DOHH2 (cell line): ENCODE measurements at regions not wholly inside any gene's neighbourhood (a gene's known extent, or its start where the extent isn't known, plus 50 kb on each side); places are given as distances from the start of the nearest gene placed in this dataset.

Source experiments
- H3F3A ChIP-seq: fragments of 200-600 bp; sonication (generic), shearing (Covaris generic); 2 replicates; pipeline ENCODE4 v1.6.0; 2016; ENCODE audit warnings: antibody characterized with exemption, mild to moderate bottlenecking; ENCODE audit not compliant: control insufficient read depth, insufficient read depth
- H3K27ac ChIP-seq: fragments of 200-600 bp; sonication (generic); 2 replicates; pipeline ENCODE4 v1.5.1; 2014; ENCODE audit warnings: low read depth, mild to moderate bottlenecking, low read length, moderate library complexity
- H3K27me3 ChIP-seq: fragments of 200-600 bp; sonication (generic); 2 replicates; pipeline ENCODE4 v1.6.1; 2014; ENCODE audit warnings: mild to moderate bottlenecking, low read length, mixed read lengths; ENCODE audit not compliant: control insufficient read depth
- H3K36me3 ChIP-seq: fragments of 200-600 bp; sonication (generic); 2 replicates; pipeline ENCODE4 v1.6.1; 2014; ENCODE audit warnings: mild to moderate bottlenecking, low read length, moderate library complexity, mixed read lengths; ENCODE audit not compliant: control insufficient read depth
- H3K4me1 ChIP-seq: fragments of 200-600 bp; sonication (generic); 2 replicates; pipeline ENCODE4 v1.6.1; 2014; ENCODE audit warnings: mild to moderate bottlenecking, low read length, mixed read lengths; ENCODE audit not compliant: control insufficient read depth
- H3K4me2 ChIP-seq: fragments of 200-600 bp; sonication (generic); 2 replicates; pipeline ENCODE4 v1.6.0; 2014; ENCODE audit warnings: mild to moderate bottlenecking, low read length, moderate library complexity
- H3K4me3 ChIP-seq: fragments of 200-600 bp; sonication (generic); 2 replicates; pipeline ENCODE4 v1.5.1; 2014; ENCODE audit warnings: mild to moderate bottlenecking, low read length, mixed read lengths
- H3K79me2 ChIP-seq: fragments of 200-600 bp; sonication (generic); 2 replicates; pipeline ENCODE4 v1.6.1; 2014; ENCODE audit warnings: mild to moderate bottlenecking, low read length, mixed read lengths; ENCODE audit not compliant: control insufficient read depth
- H3K9me2 ChIP-seq: fragments of 200-600 bp; sonication (generic); replicated peaks from 2 replicates; pipeline ENCODE4 v1.6.1; 2014; ENCODE audit warnings: mild to moderate bottlenecking, low read length, mixed read lengths; ENCODE audit not compliant: control insufficient read depth
- H3K9me3 ChIP-seq: fragments of 200-600 bp; sonication (generic); 2 replicates; pipeline ENCODE4 v1.6.1; 2014; ENCODE audit warnings: antibody characterized with exemption, low read length, mixed read lengths; ENCODE audit not compliant: control insufficient read depth, insufficient read depth
- H4K20me1 ChIP-seq: fragments of 200-600 bp; sonication (generic); 2 replicates; pipeline ENCODE4 v1.6.0; 2014; ENCODE audit warnings: low read depth, mild to moderate bottlenecking, antibody characterized with exemption, low read length, moderate library complexity; ENCODE audit not compliant: control insufficient read depth, insufficient read depth
- EZH2phosphoT487 ChIP-seq: fragments of 200-600 bp; sonication (generic); IDR thresholded peaks from 2 replicates; pipeline ENCODE4 v1.6.1; 2017; ENCODE audit warnings: borderline replicate concordance, mild to moderate bottlenecking, antibody characterized with exemption, low read length, moderate library complexity, mixed read lengths
- TF ChIP-seq, protein P1 (sequence below): fragments of 200-600 bp; sonication (generic); IDR thresholded peaks from one replicate; pipeline ENCODE4 v1.5.1; 2014; ENCODE audit warnings: antibody characterized with exemption, mild to moderate bottlenecking, low read depth, low read length; ENCODE audit not compliant: poor library complexity, severe bottlenecking

DNA sequence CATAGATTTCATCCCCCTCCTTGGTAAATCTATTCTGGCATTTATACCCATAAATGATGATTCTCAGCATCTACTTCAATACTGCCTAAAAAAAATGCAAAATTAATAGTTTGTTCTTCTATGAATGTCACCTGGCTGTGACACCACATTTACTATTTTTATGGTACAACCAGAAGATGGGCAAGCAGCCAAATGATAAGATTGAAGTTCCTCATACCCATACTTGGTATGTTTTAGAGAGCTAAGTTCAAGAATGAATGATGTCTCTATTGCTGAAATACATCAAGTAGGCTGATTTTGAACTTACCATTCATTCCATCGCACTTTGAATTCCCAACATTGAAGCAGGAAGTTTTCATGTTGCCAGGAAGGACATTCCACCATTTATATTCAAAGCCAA lies 134.2 kb downstream of the ELAPOR2 start:
- Histone ChIP-seq H3K4me3 (no peak overlapping the region), H3K27ac (no peak overlapping the region), H4K20me1 (no peaks in the 10 kb centered on the region), H3K79me2 (no peaks in the 10 kb centered on the region), H3F3A (no peaks in the 10 kb centered on the region), H3K9me2 (no peaks in the 10 kb centered on the region), H3K4me1 (peaks cover 25% of the 10 kb centered on the region), H3K27me3 (no peaks in the 10 kb centered on the region), H3K9me3 (no peaks in the 10 kb centered on the region), H3K4me2 (no peak overlapping the region), H3K36me3 (peaks cover 20% of the 10 kb centered on the region)
- TF ChIP-seq EZH2phosphoT487: no peak
- TF ChIP-seq, protein P1, sequence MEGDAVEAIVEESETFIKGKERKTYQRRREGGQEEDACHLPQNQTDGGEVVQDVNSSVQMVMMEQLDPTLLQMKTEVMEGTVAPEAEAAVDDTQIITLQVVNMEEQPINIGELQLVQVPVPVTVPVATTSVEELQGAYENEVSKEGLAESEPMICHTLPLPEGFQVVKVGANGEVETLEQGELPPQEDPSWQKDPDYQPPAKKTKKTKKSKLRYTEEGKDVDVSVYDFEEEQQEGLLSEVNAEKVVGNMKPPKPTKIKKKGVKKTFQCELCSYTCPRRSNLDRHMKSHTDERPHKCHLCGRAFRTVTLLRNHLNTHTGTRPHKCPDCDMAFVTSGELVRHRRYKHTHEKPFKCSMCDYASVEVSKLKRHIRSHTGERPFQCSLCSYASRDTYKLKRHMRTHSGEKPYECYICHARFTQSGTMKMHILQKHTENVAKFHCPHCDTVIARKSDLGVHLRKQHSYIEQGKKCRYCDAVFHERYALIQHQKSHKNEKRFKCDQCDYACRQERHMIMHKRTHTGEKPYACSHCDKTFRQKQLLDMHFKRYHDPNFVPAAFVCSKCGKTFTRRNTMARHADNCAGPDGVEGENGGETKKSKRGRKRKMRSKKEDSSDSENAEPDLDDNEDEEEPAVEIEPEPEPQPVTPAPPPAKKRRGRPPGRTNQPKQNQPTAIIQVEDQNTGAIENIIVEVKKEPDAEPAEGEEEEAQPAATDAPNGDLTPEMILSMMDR: no peak

DNA sequence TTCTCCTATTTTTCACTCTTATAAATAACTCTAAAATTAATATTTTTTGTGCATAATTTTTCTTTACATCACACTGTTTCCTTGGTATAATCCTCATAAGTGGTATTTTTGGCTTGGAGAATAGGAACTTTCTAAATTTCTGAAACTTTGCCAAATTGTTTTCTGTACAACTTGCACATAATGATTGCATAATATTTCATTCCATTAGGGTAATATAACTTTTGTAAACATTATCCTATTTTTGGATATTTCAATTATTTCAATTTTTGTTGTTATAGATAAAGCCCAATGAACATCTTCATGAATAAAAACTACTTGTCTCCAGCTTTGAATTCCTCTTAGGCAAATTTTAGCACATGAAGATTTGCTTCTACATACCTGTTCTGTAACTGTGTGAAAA lies 135.9 kb downstream of the ELAPOR2 start:
- H3K36me3 ChIP-seq: peaks cover 13% of the 10 kb centered on the region

DNA sequence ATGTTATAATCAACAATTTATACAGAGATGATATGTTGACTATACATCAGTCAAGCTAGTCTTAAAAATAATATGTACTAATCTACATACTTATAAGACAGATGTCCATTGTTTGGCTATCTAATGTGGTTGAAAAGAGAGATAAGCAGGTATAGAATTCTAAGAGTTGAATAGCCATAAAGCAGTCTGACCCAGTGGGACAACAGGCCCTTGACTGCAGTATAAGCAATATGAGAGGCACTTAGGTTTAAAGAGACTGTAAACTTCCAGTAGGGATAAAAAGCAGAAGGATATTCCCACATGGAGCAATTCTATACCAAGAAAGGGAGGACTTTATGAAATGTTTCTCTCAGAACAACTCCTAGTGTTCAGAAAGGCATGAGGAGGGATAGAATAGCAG lies 139.3 kb downstream of the ELAPOR2 start:
- Histone ChIP-seq H3F3A (no peaks in the 10 kb centered on the region), H3K27ac (no peak overlapping the region), H3K9me3 (no peaks in the 10 kb centered on the region), H3K4me1 (peaks cover under 1% of the 10 kb centered on the region; the same call in 1 of the 2 replicates), H3K4me2 (no peak overlapping the region), H3K27me3 (no peaks in the 10 kb centered on the region), H3K79me2 (no peaks in the 10 kb centered on the region), H3K4me3 (no peak overlapping the region), H3K9me2 (no peaks in the 10 kb centered on the region; the same call in 1 of the 2 replicates), H3K36me3 (peaks cover 2% of the 10 kb centered on the region), H4K20me1 (no peaks in the 10 kb centered on the region)
- TF ChIP-seq, protein P1: no peak
- no peak for TF ChIP-seq EZH2phosphoT487

More for the DNA sequence above, 135.9 kb downstream of the ELAPOR2 start:
- Histone ChIP-seq H3K4me1 (peaks cover 12% of the 10 kb centered on the region), H3F3A (no peaks in the 10 kb centered on the region), H3K27me3 (no peaks in the 10 kb centered on the region), H3K9me2 (no peaks in the 10 kb centered on the region; the same call in 1 of the 2 replicates), H3K27ac (no peak overlapping the region), H4K20me1 (no peaks in the 10 kb centered on the region), H3K9me3 (no peaks in the 10 kb centered on the region), H3K4me2 (no peak overlapping the region), H3K4me3 (no peak overlapping the region), H3K79me2 (no peaks in the 10 kb centered on the region)
- TF ChIP-seq EZH2phosphoT487: no peak
- TF ChIP-seq, protein P1: no peak

DNA sequence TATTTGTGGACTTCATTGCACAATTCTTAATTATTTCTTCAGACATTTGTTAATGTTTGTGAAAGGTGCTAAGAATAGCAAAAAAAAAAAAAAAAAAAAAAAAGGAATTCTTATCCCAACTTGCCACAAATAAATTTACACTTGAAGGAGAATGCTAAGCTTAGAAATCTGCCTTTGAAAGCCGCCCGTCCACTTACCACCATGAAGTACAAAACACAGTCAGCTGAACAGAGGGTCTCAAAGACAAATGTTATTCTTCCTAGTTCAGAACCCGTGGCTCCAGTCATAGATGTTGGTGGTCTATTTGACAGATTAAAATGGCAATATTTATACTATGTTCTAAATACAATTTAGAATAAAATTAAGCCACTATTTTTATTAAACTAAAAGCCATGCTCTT lies 141.2 kb downstream of the ELAPOR2 start:
- H3K4me2 ChIP-seq: no peak overlapping the region
- H3K4me3 ChIP-seq: no peak overlapping the region
- H3K9me2 ChIP-seq: no peaks in the 10 kb centered on the region; the same call in 1 of the 2 replicates
- H3F3A ChIP-seq: peaks cover 2% of the 10 kb centered on the region; the same call in 1 of the 2 replicates
- no peaks in the 10 kb centered on the region for H3K79me2 ChIP-seq
- no peak overlapping the region for H3K27ac ChIP-seq
- H3K4me1 ChIP-seq: no peaks in the 10 kb centered on the region
- no peaks in the 10 kb centered on the region for H3K9me3 ChIP-seq
- TF ChIP-seq, protein P1: no peak
- no peak for TF ChIP-seq EZH2phosphoT487
- H3K27me3 ChIP-seq: no peaks in the 10 kb centered on the region
- peaks cover 7% of the 10 kb centered on the region; the same call in 1 of the 2 replicates for H3K36me3 ChIP-seq
- no peaks in the 10 kb centered on the region for H4K20me1 ChIP-seq
